GM18861 (cell line): ENCODE measurements at regions not wholly inside any gene's neighbourhood (a gene's known extent, or its start where the extent isn't known, plus 50 kb on each side); places are given as distances from the start of the nearest gene placed in this dataset.

Source experiments
- ATAC-seq: cut with Tn5 transposase; IDR thresholded peaks from one replicate; pipeline ENCODE4 v1.9.1; 2021; ENCODE audit not compliant: unreplicated experiment

GRCh38 chr7:79590391-79590790, 136.9 kb upstream of the MAGI2 start:
- ATAC-seq = no peak

- ATAC-seq = no peak
These were observed 117.4 kb upstream of the MAGI2 start for GRCh38 chr7:79570903-79571302.

GRCh38 chr7:79563821-79564522, 110.5 kb upstream of the MAGI2 start:
- ATAC-seq = no peak

GRCh38 chr7:79555571-79555970, 102.1 kb upstream of the MAGI2 start:
- no peak for ATAC-seq

- no peak for ATAC-seq
These were observed 100.5 kb upstream of the MAGI2 start for GRCh38 chr7:79553811-79554555.

- ATAC-seq = no peak
These were observed 99.0 kb upstream of the MAGI2 start for GRCh38 chr7:79552463-79552862.

- no peak for ATAC-seq
These were observed 95.3 kb upstream of the MAGI2 start for GRCh38 chr7:79548727-79549126.

GRCh38 chr7:79547132-79547531, 93.7 kb upstream of the MAGI2 start:
- no peak for ATAC-seq

- no peak for ATAC-seq
These were observed 87.1 kb upstream of the MAGI2 start for GRCh38 chr7:79540592-79540991.

- no peak for ATAC-seq
These were observed 80.7 kb upstream of the MAGI2 start for GRCh38 chr7:79534128-79534527.

- no peak for ATAC-seq
These were observed 78.6 kb upstream of the MAGI2 start for GRCh38 chr7:79531905-79532664.

- ATAC-seq = no peak
These were observed 77.6 kb upstream of the MAGI2 start for GRCh38 chr7:79531116-79531515.

GRCh38 chr7:79529881-79530235, 76.4 kb upstream of the MAGI2 start:
- ATAC-seq = no peak

- no peak for ATAC-seq
These were observed 75.9 kb upstream of the MAGI2 start for GRCh38 chr7:79529214-79529880.

GRCh38 chr7:79528421-79528820, 75.0 kb upstream of the MAGI2 start:
- no peak for ATAC-seq

GRCh38 chr7:79524048-79524447, 70.6 kb upstream of the MAGI2 start:
- ATAC-seq = no peak

GRCh38 chr7:79523436-79523835, 70.0 kb upstream of the MAGI2 start:
- ATAC-seq = no peak

GRCh38 chr7:79520543-79520942, 67.1 kb upstream of the MAGI2 start:
- ATAC-seq = no peak

GRCh38 chr7:79515358-79515757, 61.9 kb upstream of the MAGI2 start:
- ATAC-seq = no peak

- no peak for ATAC-seq
These were observed 59.8 kb upstream of the MAGI2 start for GRCh38 chr7:79513261-79513660.

- no peak for ATAC-seq
These were observed 58.8 kb upstream of the MAGI2 start for GRCh38 chr7:79512261-79512660.
